ENCODE measurements at regions not wholly inside any gene's neighbourhood (a gene's known extent, or its start where the extent isn't known, plus 50 kb on each side); places are given as distances from the start of the nearest gene placed in this dataset.

GRCh38 chr5:106658150-106658549 is 1012.6 kb downstream of the EFNA5 start:
- no peaks in the 10 kb centered on the region for H3K4me1 ChIP-seq (ENCODE audit: control insufficient read depth in 1 of 2, extremely low read depth in 1 of 2, insufficient read depth in 2 of 2, low read length in 2 of 2)
- POLR2A ChIA-PET = no interaction called here
- H3K36me3 Mint-ChIP-seq = no peaks in the 10 kb centered on the region
- H3K27me3 ChIP-seq (replicated peaks in 1 of 2; ENCODE audit: control insufficient read depth in 2 of 2, extremely low read depth in 1 of 2, insufficient read depth in 2 of 2, low read length in 1 of 2) = no peaks in the 10 kb centered on the region
- H3K4me3 ChIP-seq (ENCODE audit: control insufficient read depth in 1 of 2, extremely low read depth in 1 of 2, low read length in 1 of 2) = no peak overlapping the region
- H3K4me1 Mint-ChIP-seq = no peaks in the 10 kb centered on the region
- no peak overlapping the region for H3K27ac Mint-ChIP-seq
- H3K36me3 ChIP-seq (ENCODE audit: control insufficient read depth in 2 of 2, extremely low read depth in 1 of 2, insufficient read depth in 1 of 2, low read length in 1 of 2) = no peaks in the 10 kb centered on the region
- no peak overlapping the region for H3K4me3 Mint-ChIP-seq
- no peaks in the 10 kb centered on the region for H3K27me3 Mint-ChIP-seq
- ATAC-seq (replicated peaks in 1 of 4) (no peak), DNase-seq (no peak)
- H3K9me3 ChIP-seq = no peaks in the 10 kb centered on the region
- no peak overlapping the region for H3K27ac ChIP-seq (ENCODE audit: low read length)
- H3K9me3 Mint-ChIP-seq = peaks cover 11 to 19% (median 16%) of the 10 kb centered on the region in 3 donors
- CTCF ChIA-PET = no interaction called here

GRCh38 chr5:106656821-106657220 is 1013.9 kb downstream of the EFNA5 start:
- H3K4me3 Mint-ChIP-seq = no peak overlapping the region
- H3K4me1 Mint-ChIP-seq = no peaks in the 10 kb centered on the region
- no peak overlapping the region for H3K4me3 ChIP-seq (ENCODE audit: control insufficient read depth in 1 of 2, extremely low read depth in 1 of 2, low read length in 1 of 2)
- WGBS (ENCODE audit: insufficient coverage) = no CpG with 5 or more reads among the region's 2 CpGs
- H3K27ac ChIP-seq (ENCODE audit: low read length) = no peak overlapping the region
- no peaks in the 10 kb centered on the region for H3K27me3 Mint-ChIP-seq
- ChIA-PET CTCF (no interaction called here), POLR2A (interaction anchor here in 1 of 2 donors (1.0 kb wide), 1 partner anchor 20 kb away, joined by 6 read pairs; no protein-coding TSS in a partner anchor)
- H3K27ac Mint-ChIP-seq = no peak overlapping the region
- H3K36me3 Mint-ChIP-seq = no peaks in the 10 kb centered on the region
- no peaks in the 10 kb centered on the region for H3K9me3 ChIP-seq
- H3K36me3 ChIP-seq (ENCODE audit: control insufficient read depth in 2 of 2, extremely low read depth in 1 of 2, insufficient read depth in 1 of 2, low read length in 1 of 2) = no peaks in the 10 kb centered on the region
- peaks cover 11 to 32% (median 21%) of the 10 kb centered on the region in 3 donors for H3K9me3 Mint-ChIP-seq
- no peaks in the 10 kb centered on the region for H3K4me1 ChIP-seq (ENCODE audit: control insufficient read depth in 1 of 2, extremely low read depth in 1 of 2, insufficient read depth in 2 of 2, low read length in 2 of 2)
- ATAC-seq (replicated peaks in 1 of 4) = no peak
- H3K27me3 ChIP-seq (replicated peaks in 1 of 2; ENCODE audit: control insufficient read depth in 2 of 2, extremely low read depth in 1 of 2, insufficient read depth in 2 of 2, low read length in 1 of 2) = no peaks in the 10 kb centered on the region
- DNase-seq = no peak

- POLR2A ChIA-PET = no interaction called here
- Histone ChIP-seq H3K4me1 (ENCODE audit: control insufficient read depth in 1 of 2, extremely low read depth in 1 of 2, insufficient read depth in 2 of 2, low read length in 2 of 2) (no peaks in the 10 kb centered on the region), H3K27ac (ENCODE audit: low read length) (no peak overlapping the region), H3K9me3 (no peaks in the 10 kb centered on the region), H3K27me3 (replicated peaks in 1 of 2; ENCODE audit: control insufficient read depth in 2 of 2, extremely low read depth in 1 of 2, insufficient read depth in 2 of 2, low read length in 1 of 2) (no peaks in the 10 kb centered on the region), H3K4me3 (ENCODE audit: control insufficient read depth in 1 of 2, extremely low read depth in 1 of 2, low read length in 1 of 2) (no peak overlapping the region), H3K36me3 (ENCODE audit: control insufficient read depth in 2 of 2, extremely low read depth in 1 of 2, insufficient read depth in 1 of 2, low read length in 1 of 2) (no peaks in the 10 kb centered on the region)
- no peak for ATAC-seq (replicated peaks in 1 of 4)
- no peak for DNase-seq
- CTCF ChIA-PET = no interaction called here
- Mint-ChIP-seq H3K4me1 (no peaks in the 10 kb centered on the region), H3K27me3 (no peaks in the 10 kb centered on the region), H3K27ac (no peak overlapping the region), H3K9me3 (peaks cover 0 to 20% (median 9%) of the 10 kb centered on the region in 3 donors), H3K36me3 (no peaks in the 10 kb centered on the region), H3K4me3 (no peak overlapping the region)
These were observed 1021.7 kb downstream of the EFNA5 start for GRCh38 chr5:106649031-106649430.

GRCh38 chr5:106648401-106648800 is 1022.3 kb downstream of the EFNA5 start:
- H3K4me3 Mint-ChIP-seq = no peak overlapping the region
- H3K36me3 ChIP-seq (ENCODE audit: control insufficient read depth in 2 of 2, extremely low read depth in 1 of 2, insufficient read depth in 1 of 2, low read length in 1 of 2) = no peaks in the 10 kb centered on the region
- no peaks in the 10 kb centered on the region for H3K27me3 ChIP-seq (replicated peaks in 1 of 2; ENCODE audit: control insufficient read depth in 2 of 2, extremely low read depth in 1 of 2, insufficient read depth in 2 of 2, low read length in 1 of 2)
- no peak for DNase-seq
- no peaks in the 10 kb centered on the region for H3K36me3 Mint-ChIP-seq
- no peak overlapping the region for H3K27ac Mint-ChIP-seq
- no peaks in the 10 kb centered on the region for H3K27me3 Mint-ChIP-seq
- no peaks in the 10 kb centered on the region for H3K9me3 ChIP-seq
- H3K9me3 Mint-ChIP-seq = peaks cover 0 to 16% (median 6%) of the 10 kb centered on the region in 3 donors
- WGBS (ENCODE audit: insufficient coverage) = no CpG with 5 or more reads among the region's 2 CpGs
- no peak overlapping the region for H3K27ac ChIP-seq (ENCODE audit: low read length)
- no peak for ATAC-seq (replicated peaks in 1 of 4)
- ChIA-PET CTCF (no interaction called here), POLR2A (no interaction called here)
- H3K4me1 Mint-ChIP-seq = no peaks in the 10 kb centered on the region
- no peaks in the 10 kb centered on the region for H3K4me1 ChIP-seq (ENCODE audit: control insufficient read depth in 1 of 2, extremely low read depth in 1 of 2, insufficient read depth in 2 of 2, low read length in 2 of 2)
- no peak overlapping the region for H3K4me3 ChIP-seq (ENCODE audit: control insufficient read depth in 1 of 2, extremely low read depth in 1 of 2, low read length in 1 of 2)

- ChIA-PET POLR2A (no interaction called here), CTCF (no interaction called here)
- no peaks in the 10 kb centered on the region for H3K27me3 ChIP-seq (replicated peaks in 1 of 2; ENCODE audit: control insufficient read depth in 2 of 2, extremely low read depth in 1 of 2, insufficient read depth in 2 of 2, low read length in 1 of 2)
- no peaks in the 10 kb centered on the region for H3K36me3 ChIP-seq (ENCODE audit: control insufficient read depth in 2 of 2, extremely low read depth in 1 of 2, insufficient read depth in 1 of 2, low read length in 1 of 2)
- no CpG with 5 or more reads among the region's 1 CpG for WGBS (ENCODE audit: insufficient coverage)
- H3K27ac ChIP-seq (ENCODE audit: low read length) = no peak overlapping the region
- H3K27ac Mint-ChIP-seq = no peak overlapping the region
- no peaks in the 10 kb centered on the region for H3K4me1 ChIP-seq (ENCODE audit: control insufficient read depth in 1 of 2, extremely low read depth in 1 of 2, insufficient read depth in 2 of 2, low read length in 2 of 2)
- H3K4me1 Mint-ChIP-seq = no peaks in the 10 kb centered on the region
- H3K9me3 Mint-ChIP-seq = no peaks in the 10 kb centered on the region
- no peak for ATAC-seq (replicated peaks in 1 of 4)
- no peaks in the 10 kb centered on the region for H3K27me3 Mint-ChIP-seq
- no peak overlapping the region for H3K4me3 Mint-ChIP-seq
- H3K4me3 ChIP-seq (ENCODE audit: control insufficient read depth in 1 of 2, extremely low read depth in 1 of 2, low read length in 1 of 2) = no peak overlapping the region
- no peaks in the 10 kb centered on the region for H3K9me3 ChIP-seq
- DNase-seq = no peak
- H3K36me3 Mint-ChIP-seq = no peaks in the 10 kb centered on the region
These were observed 1024.6 kb downstream of the EFNA5 start for GRCh38 chr5:106646106-106646505.

GRCh38 chr5:106640511-106640910 is 1030.2 kb downstream of the EFNA5 start:
- WGBS (ENCODE audit: insufficient coverage) = 75% methylated on average over 1 of the region's 1 CpG
- DNase-seq = no peak
- H3K9me3 Mint-ChIP-seq = peaks cover 8 to 24% (median 14%) of the 10 kb centered on the region in 3 donors
- Histone ChIP-seq H3K4me1 (ENCODE audit: control insufficient read depth in 1 of 2, extremely low read depth in 1 of 2, insufficient read depth in 2 of 2, low read length in 2 of 2) (no peaks in the 10 kb centered on the region), H3K4me3 (ENCODE audit: control insufficient read depth in 1 of 2, extremely low read depth in 1 of 2, low read length in 1 of 2) (no peak overlapping the region), H3K36me3 (ENCODE audit: control insufficient read depth in 2 of 2, extremely low read depth in 1 of 2, insufficient read depth in 1 of 2, low read length in 1 of 2) (no peaks in the 10 kb centered on the region), H3K27ac (ENCODE audit: low read length) (no peak overlapping the region), H3K27me3 (replicated peaks in 1 of 2; ENCODE audit: control insufficient read depth in 2 of 2, extremely low read depth in 1 of 2, insufficient read depth in 2 of 2, low read length in 1 of 2) (no peaks in the 10 kb centered on the region), H3K9me3 (no peaks in the 10 kb centered on the region)
- POLR2A ChIA-PET = interaction anchor here in 1 of 2 donors (0.5 kb wide), 1 partner anchor 11 kb away, joined by 3 read pairs; no protein-coding TSS in a partner anchor
- no peaks in the 10 kb centered on the region for H3K27me3 Mint-ChIP-seq
- H3K36me3 Mint-ChIP-seq = no peaks in the 10 kb centered on the region
- H3K4me3 Mint-ChIP-seq = no peak overlapping the region
- ATAC-seq (replicated peaks in 1 of 4) = no peak
- H3K4me1 Mint-ChIP-seq = no peaks in the 10 kb centered on the region
- CTCF ChIA-PET = no interaction called here
- no peak overlapping the region for H3K27ac Mint-ChIP-seq

GRCh38 chr5:106639488-106639887 is 1031.2 kb downstream of the EFNA5 start:
- H3K27me3 ChIP-seq (replicated peaks in 1 of 2; ENCODE audit: control insufficient read depth in 2 of 2, extremely low read depth in 1 of 2, insufficient read depth in 2 of 2, low read length in 1 of 2) = no peaks in the 10 kb centered on the region
- no peaks in the 10 kb centered on the region for H3K27me3 Mint-ChIP-seq
- no peak for DNase-seq
- H3K4me3 Mint-ChIP-seq = no peak overlapping the region
- H3K27ac ChIP-seq (ENCODE audit: low read length) = no peak overlapping the region
- H3K36me3 Mint-ChIP-seq = no peaks in the 10 kb centered on the region
- H3K36me3 ChIP-seq (ENCODE audit: control insufficient read depth in 2 of 2, extremely low read depth in 1 of 2, insufficient read depth in 1 of 2, low read length in 1 of 2) = no peaks in the 10 kb centered on the region
- no peaks in the 10 kb centered on the region for H3K9me3 ChIP-seq
- no peak overlapping the region for H3K4me3 ChIP-seq (ENCODE audit: control insufficient read depth in 1 of 2, extremely low read depth in 1 of 2, low read length in 1 of 2)
- peaks cover 8 to 24% (median 14%) of the 10 kb centered on the region in 3 donors for H3K9me3 Mint-ChIP-seq
- ChIA-PET CTCF (no interaction called here), POLR2A (no interaction called here)
- no peak overlapping the region for H3K27ac Mint-ChIP-seq
- WGBS (ENCODE audit: insufficient coverage) = no CpG with 5 or more reads among the region's 2 CpGs
- no peaks in the 10 kb centered on the region for H3K4me1 ChIP-seq (ENCODE audit: control insufficient read depth in 1 of 2, extremely low read depth in 1 of 2, insufficient read depth in 2 of 2, low read length in 2 of 2)
- no peak for ATAC-seq (replicated peaks in 1 of 4)
- H3K4me1 Mint-ChIP-seq = no peaks in the 10 kb centered on the region

Data from T-cell (primary cell).